ENCODE measurements at regions not wholly inside any gene's neighbourhood (a gene's known extent, or its start where the extent isn't known, plus 50 kb on each side); places are given as distances from the start of the nearest gene placed in this dataset.

- no peak for DNase-seq (ENCODE audit: low spot score)
Measured at GRCh38 chr6:131510094-131510493, 62.9 kb upstream of the ARG1 start.

- DNase-seq (ENCODE audit: low spot score), result no peak
Measured at GRCh38 chr6:131510591-131510990, 62.4 kb upstream of the ARG1 start.

GRCh38 chr6:131519670-131520436 is 53.2 kb upstream of the ARG1 start:
- no peak for DNase-seq (ENCODE audit: low spot score)
